ENCODE measurements at regions not wholly inside any gene's neighbourhood (a gene's known extent, or its start where the extent isn't known, plus 50 kb on each side); places are given as distances from the start of the nearest gene placed in this dataset.
A peak's percentile ranks its signal among the peaks of the same experiment; 100 is the strongest.

DNA sequence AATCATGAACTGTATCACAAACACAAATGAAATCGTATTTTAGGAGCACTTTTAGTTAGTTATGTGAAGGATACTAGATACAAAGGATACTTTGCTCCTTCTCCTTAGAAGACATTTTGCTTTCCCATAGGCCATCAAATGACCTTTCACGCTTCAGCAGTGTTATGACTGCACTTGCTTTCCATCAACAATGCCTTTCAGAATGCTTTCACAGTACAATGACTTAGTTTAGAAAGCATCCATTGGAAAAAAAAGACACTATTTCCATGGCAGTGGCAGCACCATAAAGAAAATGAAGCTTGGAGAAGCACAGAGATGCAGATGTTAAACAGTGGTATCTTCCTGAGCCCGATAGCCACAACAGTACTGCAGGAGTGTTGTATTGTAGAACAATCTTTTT is 203.9 kb downstream of the PCSK1 start:
- peaks cover 2% of the 10 kb centered on the region for H3K36me3 Mint-ChIP-seq (ENCODE audit: low read depth)
- TF ChIP-seq, protein P1, sequence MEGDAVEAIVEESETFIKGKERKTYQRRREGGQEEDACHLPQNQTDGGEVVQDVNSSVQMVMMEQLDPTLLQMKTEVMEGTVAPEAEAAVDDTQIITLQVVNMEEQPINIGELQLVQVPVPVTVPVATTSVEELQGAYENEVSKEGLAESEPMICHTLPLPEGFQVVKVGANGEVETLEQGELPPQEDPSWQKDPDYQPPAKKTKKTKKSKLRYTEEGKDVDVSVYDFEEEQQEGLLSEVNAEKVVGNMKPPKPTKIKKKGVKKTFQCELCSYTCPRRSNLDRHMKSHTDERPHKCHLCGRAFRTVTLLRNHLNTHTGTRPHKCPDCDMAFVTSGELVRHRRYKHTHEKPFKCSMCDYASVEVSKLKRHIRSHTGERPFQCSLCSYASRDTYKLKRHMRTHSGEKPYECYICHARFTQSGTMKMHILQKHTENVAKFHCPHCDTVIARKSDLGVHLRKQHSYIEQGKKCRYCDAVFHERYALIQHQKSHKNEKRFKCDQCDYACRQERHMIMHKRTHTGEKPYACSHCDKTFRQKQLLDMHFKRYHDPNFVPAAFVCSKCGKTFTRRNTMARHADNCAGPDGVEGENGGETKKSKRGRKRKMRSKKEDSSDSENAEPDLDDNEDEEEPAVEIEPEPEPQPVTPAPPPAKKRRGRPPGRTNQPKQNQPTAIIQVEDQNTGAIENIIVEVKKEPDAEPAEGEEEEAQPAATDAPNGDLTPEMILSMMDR (IDR thresholded peaks at IDR 0.05), result no peak
- no peak overlapping the region for H3K4me3 Mint-ChIP-seq (ENCODE audit: unreplicated experiment)
- no peak for DNase-seq (ENCODE audit: low spot score)
- H3K9me3 Mint-ChIP-seq (ENCODE audit: low read depth), result peaks cover 3% of the 10 kb centered on the region
- H3K4me1 Mint-ChIP-seq (ENCODE audit: low read depth), result peaks cover 33% of the 10 kb centered on the region
- H3K27me3 Mint-ChIP-seq (ENCODE audit: low read depth), result no peaks in the 10 kb centered on the region
- no peak overlapping the region for H3K27ac Mint-ChIP-seq (ENCODE audit: unreplicated experiment)

DNA sequence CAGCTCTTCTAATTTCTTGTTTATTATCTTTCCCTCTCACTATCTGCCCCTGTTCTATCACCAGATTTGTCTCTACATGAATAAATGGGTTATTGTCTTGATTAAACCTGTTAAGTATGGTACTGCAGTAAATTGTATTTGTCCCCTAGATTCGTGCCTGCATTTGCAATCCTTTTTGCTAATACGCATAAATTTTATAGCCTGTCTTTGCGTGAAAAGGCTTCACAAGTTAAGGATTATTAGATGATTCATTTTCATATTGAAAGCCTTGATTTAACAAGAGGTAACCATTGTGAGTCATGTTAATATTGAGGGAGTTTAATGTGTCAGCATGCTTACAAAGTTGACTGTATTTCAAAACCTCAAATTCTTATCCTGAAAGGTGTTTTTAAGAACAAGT is 204.6 kb downstream of the PCSK1 start:
- Mint-ChIP-seq H3K27me3 (ENCODE audit: low read depth) (no peaks in the 10 kb centered on the region), H3K4me3 (ENCODE audit: unreplicated experiment) (no peak overlapping the region), H3K4me1 (ENCODE audit: low read depth) (peaks cover 30% of the 10 kb centered on the region), H3K9me3 (ENCODE audit: low read depth) (peaks cover 3% of the 10 kb centered on the region), H3K36me3 (ENCODE audit: low read depth) (peaks cover 2% of the 10 kb centered on the region), H3K27ac (ENCODE audit: unreplicated experiment) (peak overlapping the region; percentile 97)
- TF ChIP-seq, protein P1 (IDR thresholded peaks at IDR 0.05), result no peak
- DNase-seq (ENCODE audit: low spot score), result no peak

DNA sequence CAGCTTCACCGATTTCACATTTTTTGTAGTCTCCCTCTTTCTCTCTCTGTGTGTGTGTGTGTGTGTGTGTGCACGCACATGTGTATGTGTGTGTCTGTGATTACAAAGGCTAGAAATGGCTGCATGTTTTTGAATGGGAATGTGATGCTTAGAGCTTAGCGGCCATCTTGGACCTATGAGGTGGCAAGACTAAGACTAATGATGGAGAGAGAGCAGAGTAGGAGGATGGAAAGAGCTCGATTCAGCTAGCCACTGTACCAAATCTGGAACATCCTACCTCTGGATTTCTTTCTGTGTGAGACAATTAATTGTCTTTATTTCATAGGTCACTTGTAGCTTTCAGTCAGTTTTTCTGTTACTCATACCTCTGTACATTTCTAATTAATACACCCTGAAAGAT is 205.1 kb downstream of the PCSK1 start:
- H3K36me3 Mint-ChIP-seq (ENCODE audit: low read depth), result peaks cover 2% of the 10 kb centered on the region
- peaks cover 3% of the 10 kb centered on the region for H3K9me3 Mint-ChIP-seq (ENCODE audit: low read depth)
- no peak overlapping the region for H3K4me3 Mint-ChIP-seq (ENCODE audit: unreplicated experiment)
- TF ChIP-seq, protein P1 (IDR thresholded peaks at IDR 0.05), result no peak
- no peak for DNase-seq (ENCODE audit: low spot score)
- peaks cover 30% of the 10 kb centered on the region for H3K4me1 Mint-ChIP-seq (ENCODE audit: low read depth)
- H3K27ac Mint-ChIP-seq (ENCODE audit: unreplicated experiment), result peak overlapping the region; percentile 97
- no peaks in the 10 kb centered on the region for H3K27me3 Mint-ChIP-seq (ENCODE audit: low read depth)

DNA sequence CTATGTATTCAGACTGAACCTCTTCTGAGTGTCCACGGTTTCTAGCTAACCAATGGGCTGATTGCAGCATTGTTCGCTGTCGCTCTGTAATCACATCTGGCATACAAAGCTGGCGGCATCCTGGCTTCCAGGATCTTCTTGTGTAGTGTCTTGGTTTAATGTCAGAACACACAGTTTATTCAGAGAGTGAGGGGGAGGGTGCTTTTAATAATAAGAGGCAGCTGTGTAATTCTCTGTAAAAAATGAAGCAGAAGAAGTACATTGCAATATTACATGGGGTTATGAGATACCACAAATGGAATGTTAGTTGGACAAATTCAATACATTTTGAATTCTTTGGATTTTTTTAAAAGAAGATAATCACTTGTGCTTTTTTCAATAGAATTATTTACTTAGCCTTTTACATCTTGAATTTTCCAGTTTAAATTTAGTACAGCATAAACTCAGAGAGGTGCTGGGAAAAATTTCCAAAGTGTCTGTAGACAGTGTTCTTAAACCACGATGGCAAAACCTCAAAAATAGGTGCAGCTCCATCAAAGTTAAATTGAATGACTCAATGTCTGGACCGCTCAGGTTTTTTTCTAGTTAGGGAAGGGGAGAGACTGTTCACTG is 206.0 kb downstream of the PCSK1 start:
- Mint-ChIP-seq H3K4me1 (ENCODE audit: low read depth) (peaks cover 32% of the 10 kb centered on the region), H3K9me3 (ENCODE audit: low read depth) (peaks cover 9% of the 10 kb centered on the region), H3K4me3 (ENCODE audit: unreplicated experiment) (peak overlapping the region; percentile 55), H3K27ac (ENCODE audit: unreplicated experiment) (peak overlapping the region; percentile 97), H3K36me3 (ENCODE audit: low read depth) (peaks cover 2% of the 10 kb centered on the region), H3K27me3 (ENCODE audit: low read depth) (no peaks in the 10 kb centered on the region)
- TF ChIP-seq, protein P1 (IDR thresholded peaks at IDR 0.05), result no peak
- no peak for DNase-seq (ENCODE audit: low spot score)

DNA sequence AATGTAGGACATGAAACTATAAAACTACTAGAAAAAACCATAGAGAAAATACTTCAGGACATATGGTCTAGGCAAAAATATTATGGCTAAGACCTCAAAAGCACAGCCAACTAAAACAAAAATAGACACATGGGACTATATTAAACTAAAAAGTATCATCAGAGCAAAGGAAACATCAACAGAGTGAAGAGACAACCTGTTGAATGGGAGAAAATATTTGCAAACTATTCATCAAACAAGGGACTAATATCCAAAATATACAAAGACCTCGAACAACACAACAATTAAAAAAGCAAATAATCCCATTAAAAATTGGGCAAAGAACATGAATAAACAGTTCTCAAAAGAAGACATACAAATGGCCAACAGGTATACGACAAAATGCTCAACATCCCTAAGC is 210.9 kb downstream of the PCSK1 start:
- DNase-seq (ENCODE audit: low spot score), result no peak
- Mint-ChIP-seq H3K27me3 (ENCODE audit: low read depth) (no peaks in the 10 kb centered on the region), H3K36me3 (ENCODE audit: low read depth) (no peaks in the 10 kb centered on the region), H3K4me3 (ENCODE audit: unreplicated experiment) (no peak overlapping the region), H3K9me3 (ENCODE audit: low read depth) (peaks cover 14% of the 10 kb centered on the region), H3K27ac (ENCODE audit: unreplicated experiment) (peak overlapping the region; percentile 42), H3K4me1 (ENCODE audit: low read depth) (peaks cover 65% of the 10 kb centered on the region)
- TF ChIP-seq, protein P1 (IDR thresholded peaks at IDR 0.05), result no peak
